ENCODE measurements at regions not wholly inside any gene's neighbourhood (a gene's known extent, or its start where the extent isn't known, plus 50 kb on each side); places are given as distances from the start of the nearest gene placed in this dataset.
"Not testable (repeated sequence)": the region's sequence is repeated elsewhere in the genome, so short reads cannot be mapped to it uniquely, and the experiment has no call there.

DNA sequence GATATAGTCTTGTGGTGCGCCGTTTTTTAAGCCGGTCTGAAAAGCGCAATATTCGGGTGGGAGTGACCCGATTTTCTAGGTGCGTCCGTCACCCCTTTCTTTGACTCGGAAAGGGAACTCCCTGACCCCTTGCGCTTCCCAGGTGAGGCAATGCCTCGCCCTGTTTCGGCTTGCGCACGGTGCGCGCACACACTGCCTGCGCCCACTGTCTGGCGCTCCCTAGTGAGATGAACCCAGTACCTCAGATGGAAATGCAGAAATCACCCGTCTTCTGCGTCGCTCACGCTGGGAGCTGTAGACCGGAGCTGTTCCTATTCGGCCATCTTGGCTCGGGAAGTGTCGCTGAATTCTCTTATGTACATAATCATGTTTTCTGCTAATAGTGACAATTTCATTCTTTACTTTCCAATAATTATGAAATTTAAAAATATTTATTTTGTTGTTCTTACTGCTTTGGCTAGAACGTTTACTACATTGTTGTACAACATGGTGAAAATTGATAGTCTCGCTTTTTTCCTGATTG is 61.2 kb upstream of the MINDY3 start:
- not testable (repeated sequence) for DNase-seq (ENCODE audit: low spot score in 2 of 2); H3K9me3 Mint-ChIP-seq; ATAC-seq; H3K27ac Mint-ChIP-seq; H3K36me3 Mint-ChIP-seq

- no peak for ATAC-seq
- no peak for DNase-seq (ENCODE audit: low spot score in 2 of 2)
- Mint-ChIP-seq H3K36me3 (peaks cover 0 to 6% of the 10 kb centered on the region in 2 donors), H3K27ac (no peak overlapping the region), H3K9me3 (peaks cover 4 to 9% of the 10 kb centered on the region in 2 donors)
Measured at GRCh38 chr10:15931376-15931775, 71.1 kb upstream of the MINDY3 start.

GRCh38 chr10:15939543-15939942 is 79.2 kb upstream of the MINDY3 start:
- not testable (repeated sequence) for H3K36me3 Mint-ChIP-seq; ATAC-seq; DNase-seq (ENCODE audit: low spot score in 2 of 2); H3K27ac Mint-ChIP-seq; H3K9me3 Mint-ChIP-seq

DNA sequence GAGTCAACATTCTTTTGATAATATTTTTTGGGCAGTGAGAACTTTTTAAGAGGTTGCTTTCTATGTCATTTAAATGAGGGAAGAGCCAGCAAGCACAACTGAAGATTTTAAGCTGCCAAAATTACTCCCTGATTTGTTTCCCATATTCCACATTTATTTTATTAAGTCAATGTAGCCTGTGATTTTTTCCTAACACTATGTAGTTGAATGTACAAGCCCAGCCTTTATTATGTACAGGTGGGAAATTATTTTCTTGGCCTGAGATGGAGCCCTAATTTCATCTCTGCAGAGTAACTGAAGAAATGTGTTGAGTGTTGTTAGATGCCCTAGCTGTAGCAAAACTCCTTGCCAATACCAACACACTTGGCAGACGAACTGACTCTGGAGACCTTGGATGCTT is 83.1 kb upstream of the MINDY3 start:
- no peak for DNase-seq (ENCODE audit: low spot score in 2 of 2)

DNA sequence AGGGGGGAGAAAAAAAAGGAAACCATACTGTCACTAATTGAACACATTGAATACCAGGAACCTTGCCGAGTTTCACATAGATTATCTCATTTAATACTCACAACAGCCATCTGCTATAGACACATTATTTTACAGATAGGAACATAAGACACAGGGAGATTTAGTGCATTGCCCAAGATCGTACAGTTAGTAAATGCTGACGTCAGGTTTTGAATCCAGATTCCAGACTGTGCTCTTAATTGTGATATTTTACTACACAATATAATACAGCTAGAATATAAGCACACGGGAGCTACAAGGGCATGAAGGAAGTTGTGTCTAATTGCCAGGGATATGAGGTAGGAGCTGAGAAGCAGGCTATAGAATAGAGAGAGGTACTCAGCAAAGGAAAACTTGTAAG is 93.9 kb upstream of the MINDY3 start:
- no peaks in the 10 kb centered on the region for H3K36me3 Mint-ChIP-seq
- H3K9me3 Mint-ChIP-seq = no peaks in the 10 kb centered on the region
- H3K27ac Mint-ChIP-seq = no peak overlapping the region
- DNase-seq (ENCODE audit: low spot score in 2 of 2) (no peak), ATAC-seq (no peak)

More for the DNA sequence above, 83.1 kb upstream of the MINDY3 start:
- no peak for ATAC-seq
- Mint-ChIP-seq H3K36me3 (no peaks in the 10 kb centered on the region), H3K27ac (no peak overlapping the region), H3K9me3 (peaks cover 4 to 5% of the 10 kb centered on the region in 2 donors)

DNA sequence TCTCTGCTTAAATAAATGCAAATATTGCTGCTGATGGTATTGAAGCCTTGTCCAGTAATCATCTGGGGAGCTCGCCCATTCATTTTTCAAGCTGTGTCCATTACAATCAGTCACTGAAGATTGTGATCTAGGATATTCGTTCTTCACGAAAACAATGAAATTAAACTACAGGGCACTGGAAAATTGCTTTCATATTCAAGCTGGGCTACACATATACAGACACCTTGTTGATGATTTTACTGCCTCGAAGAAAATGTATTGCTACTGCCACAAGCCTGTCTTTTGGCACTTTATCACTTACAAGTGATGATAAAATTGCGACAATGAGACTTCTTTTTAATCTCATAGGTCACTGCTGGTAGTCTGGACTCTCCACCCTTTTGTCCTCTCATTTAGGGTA is 100.0 kb upstream of the MINDY3 start:
- DNase-seq (ENCODE audit: low spot score in 2 of 2) (no peak), ATAC-seq (no peak)
- no peaks in the 10 kb centered on the region for H3K9me3 Mint-ChIP-seq
- H3K36me3 Mint-ChIP-seq = no peaks in the 10 kb centered on the region
- H3K27ac Mint-ChIP-seq = no peak overlapping the region

- not testable (repeated sequence) for H3K27ac Mint-ChIP-seq, ATAC-seq, H3K9me3 Mint-ChIP-seq
Measured at GRCh38 chr10:15972736-15973135, 112.4 kb upstream of the MINDY3 start.

GRCh38 chr10:15985690-15986089 is 125.4 kb upstream of the MINDY3 start:
- Mint-ChIP-seq H3K9me3 (peaks cover 0 to 10% of the 10 kb centered on the region in 2 donors), H3K36me3 (no peaks in the 10 kb centered on the region), H3K27ac (no peak overlapping the region)
- DNase-seq (ENCODE audit: low spot score in 2 of 2) (no peak), ATAC-seq (no peak)

More at GRCh38 chr10:15972736-15973135, 112.4 kb upstream of the MINDY3 start:
- not testable (repeated sequence) for H3K36me3 Mint-ChIP-seq; DNase-seq (ENCODE audit: low spot score in 2 of 2)

DNA sequence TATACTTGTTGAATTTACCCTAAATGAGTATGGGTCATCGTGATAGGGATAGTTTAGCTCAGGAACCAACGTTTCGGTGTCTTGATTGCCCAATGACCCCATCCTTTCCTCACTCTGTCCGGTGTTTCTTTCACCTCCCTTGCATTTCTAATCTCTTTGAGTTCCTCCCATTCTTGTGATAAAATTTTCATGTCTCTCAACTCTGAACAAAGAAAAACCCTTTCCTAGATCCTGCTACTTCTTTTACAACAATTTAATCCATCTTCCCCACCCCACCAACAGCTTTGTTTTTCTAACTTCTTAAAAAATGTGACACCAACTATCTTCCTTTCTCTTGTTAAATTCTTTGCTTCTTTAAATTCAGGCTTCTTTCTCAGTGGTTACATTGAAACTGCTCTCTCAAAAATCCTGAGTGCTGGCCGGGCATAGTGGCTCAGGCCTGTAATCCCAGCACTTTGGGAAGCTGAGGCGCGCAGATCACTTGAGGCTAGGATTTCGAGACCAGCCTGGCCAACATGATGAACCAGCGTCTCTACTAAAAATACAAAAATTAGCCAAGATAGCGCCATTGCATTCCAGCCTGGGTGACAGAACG is 130.3 kb upstream of the MINDY3 start:
- Mint-ChIP-seq H3K36me3 (no peaks in the 10 kb centered on the region), H3K9me3 (peaks cover 7 to 19% of the 10 kb centered on the region in 2 donors), H3K27ac (no peak overlapping the region)
- DNase-seq (ENCODE audit: low spot score in 2 of 2) (no peak), ATAC-seq (no peak)

GRCh38 chr10:15997313-15997712 is 137.0 kb upstream of the MINDY3 start:
- no peak for DNase-seq (ENCODE audit: low spot score in 2 of 2)
- no peak for ATAC-seq
- Mint-ChIP-seq H3K27ac (no peak overlapping the region), H3K9me3 (no peaks in the 10 kb centered on the region), H3K36me3 (no peaks in the 10 kb centered on the region)

GRCh38 chr10:16001581-16001980 is 141.3 kb upstream of the MINDY3 start:
- no peaks in the 10 kb centered on the region for H3K9me3 Mint-ChIP-seq
- DNase-seq (ENCODE audit: low spot score in 2 of 2) (no peak), ATAC-seq (no peak)
- H3K36me3 Mint-ChIP-seq = no peaks in the 10 kb centered on the region
- no peak overlapping the region for H3K27ac Mint-ChIP-seq

- Mint-ChIP-seq H3K27ac (no peak overlapping the region), H3K36me3 (no peaks in the 10 kb centered on the region), H3K9me3 (peaks cover 3 to 5% of the 10 kb centered on the region in 2 donors)
- DNase-seq (ENCODE audit: low spot score in 2 of 2) = no peak
- no peak for ATAC-seq
Measured at GRCh38 chr10:16009785-16010184, 149.5 kb upstream of the MINDY3 start.

DNA sequence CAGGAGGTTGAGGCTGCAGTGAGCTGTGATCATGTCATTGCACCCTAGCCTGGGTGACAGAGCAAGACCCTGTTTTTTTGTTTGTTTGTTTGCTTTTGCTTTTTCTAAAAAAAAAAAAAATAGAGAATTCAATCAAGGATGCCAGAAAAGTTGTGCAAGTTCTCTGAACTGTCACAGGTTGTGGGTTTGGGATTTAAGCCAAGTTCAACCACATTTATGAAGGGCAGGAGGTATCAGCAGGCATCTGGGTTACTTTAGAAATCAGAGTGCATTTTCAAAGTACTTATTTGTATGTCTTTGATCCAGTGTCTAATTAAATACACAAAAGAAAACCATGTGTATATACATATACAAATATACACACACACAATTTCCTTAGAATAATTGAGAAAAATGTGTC is 151.2 kb upstream of the MINDY3 start:
- Mint-ChIP-seq H3K36me3 (no peaks in the 10 kb centered on the region), H3K27ac (no peak overlapping the region), H3K9me3 (peaks cover 5 to 9% of the 10 kb centered on the region in 2 donors)
- ATAC-seq (no peak), DNase-seq (ENCODE audit: low spot score in 2 of 2) (no peak)

GRCh38 chr10:16014469-16014868 is 154.2 kb upstream of the MINDY3 start:
- H3K27ac Mint-ChIP-seq = no peak overlapping the region
- H3K36me3 Mint-ChIP-seq = no peaks in the 10 kb centered on the region
- peaks cover 5 to 10% of the 10 kb centered on the region in 2 donors for H3K9me3 Mint-ChIP-seq
- DNase-seq (ENCODE audit: low spot score in 2 of 2) (no peak), ATAC-seq (no peak)

DNA sequence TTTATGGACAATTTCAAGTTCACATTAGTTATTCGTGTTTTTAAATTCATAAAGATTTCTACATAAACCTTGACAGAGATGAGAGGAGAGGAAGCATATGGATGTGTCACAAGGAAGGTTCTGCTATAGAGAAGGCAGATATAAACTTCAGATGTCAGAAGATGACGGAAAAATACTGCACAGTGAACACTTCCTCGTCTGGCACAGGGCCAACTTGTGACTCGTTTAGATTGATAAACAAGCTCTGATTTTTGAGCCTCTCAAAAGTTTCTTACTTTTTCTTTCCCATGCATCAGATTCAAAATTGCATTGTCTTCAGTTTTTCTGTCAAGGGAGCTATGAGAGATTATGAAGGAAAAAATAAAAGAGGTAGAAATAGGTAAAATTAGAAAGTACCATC is 156.4 kb upstream of the MINDY3 start:
- ATAC-seq (no peak), DNase-seq (ENCODE audit: low spot score in 2 of 2) (no peak)
- Mint-ChIP-seq H3K9me3 (peaks cover 12 to 15% of the 10 kb centered on the region in 2 donors), H3K36me3 (peaks cover 0 to 6% of the 10 kb centered on the region in 2 donors), H3K27ac (no peak overlapping the region)

- peaks cover 11 to 15% of the 10 kb centered on the region in 2 donors for H3K9me3 Mint-ChIP-seq
- no peak for DNase-seq (ENCODE audit: low spot score in 2 of 2)
- peaks cover 0 to 6% of the 10 kb centered on the region in 2 donors for H3K36me3 Mint-ChIP-seq
- no peak for ATAC-seq
- H3K27ac Mint-ChIP-seq = no peak overlapping the region
Measured at GRCh38 chr10:16020836-16021235, 160.5 kb upstream of the MINDY3 start.

GRCh38 chr10:16026832-16027231 is 166.5 kb upstream of the MINDY3 start:
- not testable (repeated sequence) for ATAC-seq; DNase-seq (ENCODE audit: low spot score in 2 of 2); H3K27ac Mint-ChIP-seq; H3K36me3 Mint-ChIP-seq; H3K9me3 Mint-ChIP-seq

DNA sequence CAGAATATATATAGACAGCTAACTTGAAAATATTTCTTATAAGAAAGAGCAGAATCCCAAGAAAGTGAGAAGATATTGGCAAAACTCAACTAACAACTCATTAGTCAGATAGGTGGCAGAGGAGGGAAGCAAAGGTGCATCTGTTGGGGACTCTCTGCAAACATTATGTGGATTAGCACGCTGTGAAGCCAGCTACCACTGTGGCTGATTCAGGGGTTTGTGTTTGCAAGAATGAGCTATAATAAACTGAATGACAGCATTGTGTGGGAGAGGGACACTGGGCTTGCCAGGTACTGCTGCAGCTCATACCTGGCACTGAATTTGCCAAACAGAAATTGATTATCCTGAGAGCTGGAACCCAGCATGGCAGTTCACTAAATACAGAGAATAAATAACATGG is 170.3 kb upstream of the MINDY3 start:
- DNase-seq (ENCODE audit: low spot score in 2 of 2) (no peak), ATAC-seq (no peak)
- Mint-ChIP-seq H3K27ac (no peak overlapping the region), H3K9me3 (peaks cover 7 to 18% of the 10 kb centered on the region in 2 donors), H3K36me3 (peaks cover 0 to 4% of the 10 kb centered on the region in 2 donors)
